ENCODE measurements at regions not wholly inside any gene's neighbourhood (a gene's known extent, or its start where the extent isn't known, plus 50 kb on each side); places are given as distances from the start of the nearest gene placed in this dataset.

DNA sequence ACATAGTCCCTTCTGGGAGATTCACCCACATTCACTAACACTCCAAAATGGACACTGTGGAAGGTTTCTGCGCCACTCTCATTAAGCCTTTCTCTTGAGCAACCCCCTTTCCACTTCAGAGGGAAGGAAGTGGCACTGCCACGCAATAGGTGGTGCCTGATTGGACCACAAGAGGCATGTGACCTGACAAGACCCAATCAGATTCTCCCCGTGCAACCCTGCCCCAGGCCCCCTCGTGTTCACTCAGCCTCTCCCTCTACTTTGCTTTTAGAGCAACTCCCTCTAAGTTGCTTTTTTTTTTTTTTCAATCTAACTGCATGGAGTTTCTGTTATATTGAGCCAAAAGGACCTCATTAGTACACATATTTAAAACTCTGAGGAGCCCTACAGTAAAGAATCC lies 158.0 kb downstream of the EN1 start:
- no peak overlapping the region for H3K27ac ChIP-seq
- no peak for TF ChIP-seq ZFX (IDR thresholded peaks at IDR 0.05)
- TF ChIP-seq, protein P1, sequence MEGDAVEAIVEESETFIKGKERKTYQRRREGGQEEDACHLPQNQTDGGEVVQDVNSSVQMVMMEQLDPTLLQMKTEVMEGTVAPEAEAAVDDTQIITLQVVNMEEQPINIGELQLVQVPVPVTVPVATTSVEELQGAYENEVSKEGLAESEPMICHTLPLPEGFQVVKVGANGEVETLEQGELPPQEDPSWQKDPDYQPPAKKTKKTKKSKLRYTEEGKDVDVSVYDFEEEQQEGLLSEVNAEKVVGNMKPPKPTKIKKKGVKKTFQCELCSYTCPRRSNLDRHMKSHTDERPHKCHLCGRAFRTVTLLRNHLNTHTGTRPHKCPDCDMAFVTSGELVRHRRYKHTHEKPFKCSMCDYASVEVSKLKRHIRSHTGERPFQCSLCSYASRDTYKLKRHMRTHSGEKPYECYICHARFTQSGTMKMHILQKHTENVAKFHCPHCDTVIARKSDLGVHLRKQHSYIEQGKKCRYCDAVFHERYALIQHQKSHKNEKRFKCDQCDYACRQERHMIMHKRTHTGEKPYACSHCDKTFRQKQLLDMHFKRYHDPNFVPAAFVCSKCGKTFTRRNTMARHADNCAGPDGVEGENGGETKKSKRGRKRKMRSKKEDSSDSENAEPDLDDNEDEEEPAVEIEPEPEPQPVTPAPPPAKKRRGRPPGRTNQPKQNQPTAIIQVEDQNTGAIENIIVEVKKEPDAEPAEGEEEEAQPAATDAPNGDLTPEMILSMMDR (conservative IDR thresholded peaks at IDR 0.05) = no peak

DNA sequence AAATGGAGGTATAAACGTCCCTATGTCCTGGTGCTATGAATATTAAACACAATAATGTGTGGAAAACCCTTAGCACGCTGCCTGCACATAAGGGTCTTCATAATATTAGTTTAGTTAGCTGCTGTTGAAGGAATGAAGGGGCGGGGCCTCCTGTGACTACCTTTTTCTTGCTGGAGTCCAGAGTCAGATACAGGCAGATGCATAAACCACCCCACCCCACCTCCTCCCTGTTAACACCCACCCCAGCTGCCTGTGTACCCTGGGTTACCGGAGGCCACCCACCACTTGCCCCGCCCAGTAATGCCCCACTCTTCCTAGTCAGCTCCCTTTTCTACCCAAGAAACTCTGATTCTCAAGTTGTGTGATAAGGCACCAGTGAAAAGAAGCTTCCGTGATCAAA lies 158.4 kb downstream of the EN1 start:
- no peak overlapping the region for H3K27ac ChIP-seq
- TF ChIP-seq ZFX (IDR thresholded peaks at IDR 0.05) = no peak
- TF ChIP-seq, protein P1 (conservative IDR thresholded peaks at IDR 0.05) = no peak

DNA sequence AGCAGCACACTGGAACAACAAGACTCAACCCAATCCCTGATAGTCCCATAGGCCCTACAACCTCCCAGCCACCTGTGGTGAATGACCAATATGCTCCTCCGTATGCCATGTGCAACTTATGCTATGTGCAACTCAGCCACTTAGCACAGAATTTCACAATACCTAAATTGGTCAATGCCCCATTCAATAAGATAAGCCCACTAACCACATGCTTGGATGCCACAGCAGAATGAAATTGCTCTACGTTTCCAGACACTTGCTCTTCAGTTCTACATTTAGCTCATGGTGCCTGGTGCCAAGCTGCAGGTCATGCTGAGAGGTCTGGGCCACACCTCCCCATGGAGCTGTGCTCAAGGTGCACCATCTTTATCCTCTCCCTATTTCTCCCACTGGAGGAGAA lies 159.8 kb downstream of the EN1 start:
- TF ChIP-seq, protein P1 (conservative IDR thresholded peaks at IDR 0.05) = no peak
- TF ChIP-seq ZFX (IDR thresholded peaks at IDR 0.05) = no peak
- no peak overlapping the region for H3K27ac ChIP-seq

DNA sequence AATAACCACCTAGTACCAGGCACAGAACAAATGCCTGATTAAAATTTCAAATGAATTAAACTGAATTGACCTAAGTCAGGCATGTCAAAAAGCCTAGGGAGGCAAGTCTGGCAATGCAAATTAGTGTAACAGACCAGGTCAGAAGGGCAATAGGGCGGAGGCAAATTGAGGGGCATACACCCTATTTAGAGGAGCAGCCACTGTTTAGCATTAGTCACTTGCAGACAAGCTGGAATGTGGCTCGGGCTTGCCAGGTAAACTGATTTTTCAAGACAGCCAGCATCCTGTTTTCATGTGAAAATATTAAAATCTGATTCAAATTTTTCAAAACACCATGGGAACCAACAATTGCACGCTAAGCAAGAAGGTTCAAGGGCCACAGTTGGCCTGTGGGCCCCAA lies 160.3 kb downstream of the EN1 start:
- TF ChIP-seq ZFX (IDR thresholded peaks at IDR 0.05) = no peak
- TF ChIP-seq, protein P1 (conservative IDR thresholded peaks at IDR 0.05) = no peak
- no peak overlapping the region for H3K27ac ChIP-seq

DNA sequence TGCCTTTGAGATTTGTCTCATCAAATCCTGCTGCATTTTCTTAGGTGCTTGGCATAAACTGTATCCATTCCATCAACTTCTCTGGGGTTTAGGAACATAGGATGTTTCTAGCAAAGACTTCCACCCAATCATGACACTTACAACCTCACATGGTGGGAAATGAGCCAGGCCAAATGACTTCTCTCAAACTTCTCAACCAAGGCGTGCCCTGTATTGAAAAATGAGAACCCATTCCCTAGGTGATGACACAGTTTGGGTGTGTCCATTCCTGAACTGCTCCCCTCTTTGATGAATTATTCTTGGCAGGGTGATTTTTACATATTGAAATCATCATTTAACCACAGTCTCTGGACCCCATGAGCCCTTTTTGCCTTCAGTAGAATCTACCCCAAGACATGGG lies 161.1 kb downstream of the EN1 start:
- no peak overlapping the region for H3K27ac ChIP-seq
- TF ChIP-seq ZFX (IDR thresholded peaks at IDR 0.05) = no peak
- TF ChIP-seq, protein P1 (conservative IDR thresholded peaks at IDR 0.05) = no peak

DNA sequence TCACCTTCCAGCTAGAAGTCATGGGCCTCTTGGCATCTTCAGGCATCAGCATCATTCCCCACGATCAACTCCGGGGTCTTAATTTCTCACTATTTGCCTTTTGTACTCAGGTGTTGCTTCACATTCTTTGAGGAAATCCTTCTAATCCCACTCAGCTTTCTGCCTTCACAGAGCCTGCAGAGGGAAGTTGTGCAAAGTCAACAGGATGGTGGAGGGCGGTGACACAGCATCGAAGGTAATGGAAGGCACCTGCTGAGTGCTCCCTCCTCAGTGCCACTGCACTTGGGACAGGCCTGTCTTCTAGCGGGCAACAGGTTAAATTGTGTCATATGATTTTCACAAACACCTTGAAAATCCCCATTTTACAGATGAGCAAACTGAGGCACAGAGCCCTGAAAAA lies 164.0 kb downstream of the EN1 start:
- H3K27ac ChIP-seq = no peak overlapping the region
- TF ChIP-seq ZFX (IDR thresholded peaks at IDR 0.05) = no peak
- TF ChIP-seq, protein P1 (conservative IDR thresholded peaks at IDR 0.05) = no peak

DNA sequence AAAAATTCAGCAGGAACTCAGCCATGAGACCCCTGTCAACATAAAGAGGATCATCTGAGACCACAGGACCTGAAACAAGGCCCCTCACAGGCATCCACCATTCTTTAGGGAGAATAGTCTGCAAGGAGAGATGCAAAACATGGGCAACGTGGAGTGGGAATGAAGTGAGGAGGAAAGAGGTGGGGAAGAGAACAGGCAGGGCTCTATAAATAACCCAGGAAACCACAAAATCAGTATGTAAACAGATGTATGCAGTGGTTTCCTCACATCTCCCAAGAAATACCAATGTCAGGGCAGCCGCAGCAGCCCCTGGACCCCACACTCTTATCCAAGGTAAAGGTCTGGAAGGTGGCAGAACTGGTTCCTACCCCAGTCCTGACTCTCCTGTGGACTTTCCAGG lies 168.5 kb downstream of the EN1 start:
- TF ChIP-seq, protein P1 (conservative IDR thresholded peaks at IDR 0.05) = no peak
- TF ChIP-seq ZFX (IDR thresholded peaks at IDR 0.05) = no peak
- no peak overlapping the region for H3K27ac ChIP-seq
